ENCODE measurements at regions not wholly inside any gene's neighbourhood (a gene's known extent, or its start where the extent isn't known, plus 50 kb on each side); places are given as distances from the start of the nearest gene placed in this dataset.

- no peaks in the 10 kb centered on the region for H3K4me1 ChIP-seq
- TF ChIP-seq CTCF (IDR thresholded peaks at IDR 0.05; ENCODE audit: low read depth, low read length), result no peak
- no peaks in the 10 kb centered on the region; the same call in 1 of the 2 replicates for H3K9me3 ChIP-seq
- no peak overlapping the region for H3K4me3 ChIP-seq (ENCODE audit: low read depth, low read length)
- no peaks in the 10 kb centered on the region for H3K36me3 ChIP-seq
- no peak for DNase-seq
- H3K27me3 ChIP-seq, result no peaks in the 10 kb centered on the region
These were observed 1860.7 kb upstream of the WWC1 start for GRCh38 chr5:166430491-166431319.

- Histone ChIP-seq H3K27me3 (no peaks in the 10 kb centered on the region), H3K9me3 (no peaks in the 10 kb centered on the region; the same call in 1 of the 2 replicates), H3K4me3 (ENCODE audit: low read depth, low read length) (no peak overlapping the region), H3K4me1 (no peaks in the 10 kb centered on the region), H3K36me3 (no peaks in the 10 kb centered on the region)
- no peak for DNase-seq
- TF ChIP-seq CTCF (IDR thresholded peaks at IDR 0.05; ENCODE audit: low read depth, low read length), result no peak
These were observed 1860.0 kb upstream of the WWC1 start for GRCh38 chr5:166431456-166431855.

GRCh38 chr5:166433679-166434078, 1857.8 kb upstream of the WWC1 start:
- H3K4me1 ChIP-seq, result no peaks in the 10 kb centered on the region
- no peaks in the 10 kb centered on the region for H3K27me3 ChIP-seq
- TF ChIP-seq CTCF (IDR thresholded peaks at IDR 0.05; ENCODE audit: low read depth, low read length), result peak; percentile 20; the same call in 1 of the 2 replicates
- no peaks in the 10 kb centered on the region for H3K36me3 ChIP-seq
- no peaks in the 10 kb centered on the region; the same call in 1 of the 2 replicates for H3K9me3 ChIP-seq
- no peak for DNase-seq
- H3K4me3 ChIP-seq (ENCODE audit: low read depth, low read length), result no peak overlapping the region

GRCh38 chr5:166436872-166437271, 1854.6 kb upstream of the WWC1 start:
- DNase-seq, result no peak
- no peaks in the 10 kb centered on the region for H3K27me3 ChIP-seq
- H3K4me3 ChIP-seq (ENCODE audit: low read depth, low read length), result no peak overlapping the region
- H3K9me3 ChIP-seq, result no peaks in the 10 kb centered on the region; the same call in 1 of the 2 replicates
- H3K36me3 ChIP-seq, result no peaks in the 10 kb centered on the region
- no peak for TF ChIP-seq CTCF (IDR thresholded peaks at IDR 0.05; ENCODE audit: low read depth, low read length)
- H3K4me1 ChIP-seq, result no peaks in the 10 kb centered on the region

- Histone ChIP-seq H3K27me3 (no peaks in the 10 kb centered on the region), H3K4me3 (ENCODE audit: low read depth, low read length) (no peak overlapping the region), H3K36me3 (no peaks in the 10 kb centered on the region), H3K4me1 (no peaks in the 10 kb centered on the region), H3K9me3 (no peaks in the 10 kb centered on the region)
- no peak for TF ChIP-seq CTCF (IDR thresholded peaks at IDR 0.05; ENCODE audit: low read depth, low read length)
- no peak for DNase-seq
These were observed 1805.1 kb upstream of the WWC1 start for GRCh38 chr5:166486348-166486747.

- H3K27me3 ChIP-seq, result no peaks in the 10 kb centered on the region
- TF ChIP-seq CTCF (IDR thresholded peaks at IDR 0.05; ENCODE audit: low read depth, low read length), result no peak
- no peak for DNase-seq
- H3K4me1 ChIP-seq, result no peaks in the 10 kb centered on the region
- no peak overlapping the region for H3K4me3 ChIP-seq (ENCODE audit: low read depth, low read length)
- no peaks in the 10 kb centered on the region for H3K9me3 ChIP-seq
- H3K36me3 ChIP-seq, result no peaks in the 10 kb centered on the region
These were observed 1802.9 kb upstream of the WWC1 start for GRCh38 chr5:166488560-166488959.

All from BE2C (cell line).